Activated CD4-positive, alpha-beta T cell treated with anti-CD3 and anti-CD28 coated beads, Interleukin-10, Interleukin-2, amounts not matched to agents 100 ng/mL and 50 ng/mL, durations not matched to agents 16 hours and 8 hours (primary cell): ENCODE measurements at regions not wholly inside any gene's neighbourhood (a gene's known extent, or its start where the extent isn't known, plus 50 kb on each side); places are given as distances from the start of the nearest gene placed in this dataset.
"Not testable (repeated sequence)": the region's sequence is repeated elsewhere in the genome, so short reads cannot be mapped to it uniquely, and the experiment has no call there.

Source experiments
- DNase-seq: peaks from one replicate; pipeline ENCODE4 v3.0.0-alpha.2; 2020

- DNase-seq = no peak
Observed at GRCh38 chr3:76442374-76442915, 597.5 kb upstream of the ROBO2 start.

GRCh38 chr3:76456322-76456721 is 583.6 kb upstream of the ROBO2 start:
- no peak for DNase-seq

- no peak for DNase-seq
Observed at GRCh38 chr3:76463501-76463900, 576.4 kb upstream of the ROBO2 start.

GRCh38 chr3:76470285-76470684 is 569.6 kb upstream of the ROBO2 start:
- no peak for DNase-seq

GRCh38 chr3:76474632-76475031 is 565.3 kb upstream of the ROBO2 start:
- DNase-seq = no peak

- DNase-seq = no peak
Observed at GRCh38 chr3:76479161-76479650, 560.7 kb upstream of the ROBO2 start.

- DNase-seq = no peak
Observed at GRCh38 chr3:76482510-76482909, 557.4 kb upstream of the ROBO2 start.

- DNase-seq = no peak
Observed at GRCh38 chr3:76487446-76487845, 552.5 kb upstream of the ROBO2 start.

- no peak for DNase-seq
Observed at GRCh38 chr3:76490064-76490463, 549.8 kb upstream of the ROBO2 start.

- DNase-seq = no peak
Observed at GRCh38 chr3:76495216-76495615, 544.7 kb upstream of the ROBO2 start.

- DNase-seq = no peak
Observed at GRCh38 chr3:76497636-76498035, 542.3 kb upstream of the ROBO2 start.

- no peak for DNase-seq
Observed at GRCh38 chr3:76500746-76501275, 539.1 kb upstream of the ROBO2 start.

- DNase-seq = no peak
Observed at GRCh38 chr3:76501315-76501714, 538.6 kb upstream of the ROBO2 start.

- DNase-seq = no peak
Observed at GRCh38 chr3:76502076-76502475, 537.8 kb upstream of the ROBO2 start.

- no peak for DNase-seq
Observed at GRCh38 chr3:76505202-76505845, 534.6 kb upstream of the ROBO2 start.

- DNase-seq = no peak
Observed at GRCh38 chr3:76509179-76509830, 530.6 kb upstream of the ROBO2 start.

- DNase-seq = no peak
Observed at GRCh38 chr3:76514836-76515235, 525.1 kb upstream of the ROBO2 start.

- no peak for DNase-seq
Observed at GRCh38 chr3:76523337-76523736, 516.6 kb upstream of the ROBO2 start.

GRCh38 chr3:76525726-76526125 is 514.2 kb upstream of the ROBO2 start:
- DNase-seq = no peak

- no peak for DNase-seq
Observed at GRCh38 chr3:76527773-76528172, 512.1 kb upstream of the ROBO2 start.

GRCh38 chr3:76532158-76532822 is 507.6 kb upstream of the ROBO2 start:
- DNase-seq = no peak

- DNase-seq = not testable (repeated sequence)
Observed at GRCh38 chr3:76533710-76534109, 506.2 kb upstream of the ROBO2 start.

- DNase-seq = not testable (repeated sequence)
Observed at GRCh38 chr3:76537857-76538256, 502.0 kb upstream of the ROBO2 start.

GRCh38 chr3:76547674-76548073 is 492.2 kb upstream of the ROBO2 start:
- DNase-seq = no peak
